Activated CD4-positive, alpha-beta T cell treated with anti-CD3 and anti-CD28 coated beads, Interleukin-2, amount 10 ng/mL, durations not matched to agents 24 days and 14 days (primary cell): ENCODE measurements at regions not wholly inside any gene's neighbourhood (a gene's known extent, or its start where the extent isn't known, plus 50 kb on each side); places are given as distances from the start of the nearest gene placed in this dataset.

Source experiments
- DNase-seq: peaks from one replicate; pipeline ENCODE4 v3.0.0; 2022
- H3K27ac Mint-ChIP-seq: one replicate; pipeline ENCODE4 v1.8.0; 2022; ENCODE audit warnings: mild to moderate bottlenecking, mixed read lengths
- H3K27me3 Mint-ChIP-seq: one replicate; pipeline ENCODE4 v1.8.0; 2022; ENCODE audit warnings: mixed read lengths
- H3K36me3 Mint-ChIP-seq: one replicate; pipeline ENCODE4 v1.8.0; 2022; ENCODE audit warnings: low read depth, mild to moderate bottlenecking, mixed read lengths
- H3K4me1 Mint-ChIP-seq: one replicate; pipeline ENCODE4 v1.8.0; 2021; ENCODE audit warnings: mixed read lengths
- H3K4me3 Mint-ChIP-seq: one replicate; pipeline ENCODE4 v1.8.0; 2022; ENCODE audit warnings: mild to moderate bottlenecking, moderate library complexity, mixed read lengths
- H3K9me3 Mint-ChIP-seq: one replicate; pipeline ENCODE4 v1.8.0; 2021; ENCODE audit warnings: mixed read lengths
- intact Hi-C: fragments of 100-400 bp; cut with micrococcal nuclease; formaldehyde crosslinking; loops from one replicate; pipeline ENCODE4 v1.15.1; 2023

DNA sequence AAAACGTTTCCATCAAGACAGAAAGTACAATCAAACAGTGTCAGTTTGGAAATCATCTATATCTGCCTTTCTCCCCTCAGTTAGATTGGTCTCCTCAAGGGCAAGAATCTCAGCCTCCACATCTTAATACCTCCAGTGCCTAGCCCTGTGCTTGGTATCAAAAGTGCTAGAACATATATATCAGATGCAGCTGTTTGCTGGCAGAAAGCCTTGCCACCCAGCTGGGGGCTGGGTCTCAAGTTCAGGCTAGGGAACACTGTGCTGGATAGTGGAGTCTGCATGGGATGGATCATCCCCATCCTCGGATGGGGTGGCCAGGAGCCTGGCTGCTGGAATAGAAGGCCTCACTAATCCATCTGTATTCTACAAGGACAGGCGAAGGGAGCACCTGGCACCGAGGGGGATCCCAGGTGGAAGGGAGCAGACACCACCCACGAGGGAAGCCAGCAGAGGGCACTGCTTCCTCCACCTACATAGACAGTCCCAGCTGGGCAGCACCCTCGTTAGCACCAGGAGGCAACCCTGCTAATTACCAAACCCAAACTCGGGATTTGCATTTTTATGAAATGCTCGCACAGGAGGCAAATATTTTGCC, 602.2 kb downstream of the BUD13 start:
- DNase-seq: no peak
- intact Hi-C loops: no loop called here
- H3K4me3 Mint-ChIP-seq: no peak overlapping the region
- no peak overlapping the region for H3K27ac Mint-ChIP-seq
- no peaks in the 10 kb centered on the region for H3K27me3 Mint-ChIP-seq
- no peaks in the 10 kb centered on the region for H3K36me3 Mint-ChIP-seq
- no peaks in the 10 kb centered on the region for H3K4me1 Mint-ChIP-seq
- H3K9me3 Mint-ChIP-seq: no peaks in the 10 kb centered on the region

GRCh38 chr11:116169776-116170175, 603.0 kb downstream of the BUD13 start:
- no peak overlapping the region for H3K27ac Mint-ChIP-seq
- intact Hi-C loops: no loop called here
- H3K9me3 Mint-ChIP-seq: no peaks in the 10 kb centered on the region
- H3K36me3 Mint-ChIP-seq: no peaks in the 10 kb centered on the region
- no peaks in the 10 kb centered on the region for H3K4me1 Mint-ChIP-seq
- H3K4me3 Mint-ChIP-seq: no peak overlapping the region
- no peak for DNase-seq
- no peaks in the 10 kb centered on the region for H3K27me3 Mint-ChIP-seq

DNA sequence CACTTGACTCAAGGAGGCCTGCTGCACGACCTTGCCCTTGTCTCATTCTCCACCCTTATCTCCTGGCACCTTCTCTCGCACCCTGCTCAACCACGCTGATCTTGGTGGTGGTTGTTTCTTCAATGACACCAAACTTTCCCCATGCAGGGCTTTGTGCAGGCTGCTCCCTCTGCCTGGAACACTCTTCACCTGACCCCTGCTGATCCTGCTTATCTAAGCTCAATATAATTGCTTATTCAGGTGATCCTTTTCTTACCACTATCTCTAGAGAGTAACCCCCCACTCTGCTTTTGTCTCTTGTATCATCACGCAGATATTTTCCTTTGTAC, 604.4 kb downstream of the BUD13 start:
- intact Hi-C loops: no loop called here
- Mint-ChIP-seq H3K4me1 (no peaks in the 10 kb centered on the region), H3K27ac (no peak overlapping the region), H3K4me3 (no peak overlapping the region), H3K36me3 (no peaks in the 10 kb centered on the region), H3K9me3 (no peaks in the 10 kb centered on the region), H3K27me3 (peaks cover 1% of the 10 kb centered on the region)
- DNase-seq: no peak

GRCh38 chr11:116167706-116168458, 604.9 kb downstream of the BUD13 start:
- Mint-ChIP-seq H3K27ac (no peak overlapping the region), H3K4me3 (no peak overlapping the region), H3K9me3 (no peaks in the 10 kb centered on the region), H3K36me3 (no peaks in the 10 kb centered on the region), H3K4me1 (no peaks in the 10 kb centered on the region), H3K27me3 (peaks cover 5% of the 10 kb centered on the region)
- intact Hi-C loops: no loop called here
- DNase-seq: no peak

DNA sequence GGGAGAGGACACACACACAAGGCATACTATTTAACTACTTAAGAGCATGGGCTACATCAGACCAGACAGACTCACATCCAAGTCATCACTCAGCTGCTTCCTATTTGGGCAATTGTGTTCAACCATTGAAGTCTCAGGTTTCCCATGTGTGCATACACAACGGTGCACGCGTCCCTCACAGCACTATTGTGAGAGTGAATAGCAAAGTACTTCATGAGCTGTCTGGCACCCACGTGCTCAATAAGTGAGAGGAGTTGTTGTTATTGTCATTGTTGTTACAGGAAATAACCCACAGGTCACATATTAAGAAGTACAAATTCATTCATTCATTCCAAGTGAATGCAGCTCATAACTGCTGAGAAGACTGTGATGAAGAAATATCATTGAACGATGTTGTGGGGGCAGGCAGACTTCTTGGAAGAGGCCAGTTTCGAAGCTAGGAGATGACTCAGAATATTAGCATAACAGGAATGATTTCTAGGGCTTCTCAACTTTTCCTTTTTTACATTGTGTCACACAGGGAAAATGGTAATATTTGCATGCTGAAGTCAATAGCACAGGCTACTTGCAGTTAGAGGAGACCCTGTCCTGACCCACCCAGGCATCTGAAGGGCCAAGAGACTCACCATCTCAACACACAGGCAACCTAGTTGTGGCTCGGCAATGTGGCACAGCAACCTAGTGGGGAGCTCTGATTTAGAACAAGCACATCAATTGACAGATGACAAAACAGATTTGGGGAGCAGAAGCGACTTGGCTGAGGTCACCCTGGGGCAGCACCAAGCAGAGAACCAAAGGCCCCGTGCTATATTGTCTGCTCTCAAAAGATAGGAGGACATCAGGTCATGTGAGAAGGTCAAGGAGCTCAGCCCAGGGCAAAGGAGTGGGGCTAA, 606.0 kb downstream of the BUD13 start:
- Mint-ChIP-seq H3K36me3 (no peaks in the 10 kb centered on the region), H3K4me1 (no peaks in the 10 kb centered on the region), H3K27ac (no peak overlapping the region), H3K9me3 (no peaks in the 10 kb centered on the region), H3K4me3 (no peak overlapping the region), H3K27me3 (peaks cover 5% of the 10 kb centered on the region)
- intact Hi-C loops: no loop called here
- DNase-seq: peak; percentile 31

GRCh38 chr11:116164843-116165242, 607.9 kb downstream of the BUD13 start:
- no peaks in the 10 kb centered on the region for H3K9me3 Mint-ChIP-seq
- H3K4me3 Mint-ChIP-seq: no peak overlapping the region
- no peak overlapping the region for H3K27ac Mint-ChIP-seq

GRCh38 chr11:116162886-116163230, 609.9 kb downstream of the BUD13 start:
- no peaks in the 10 kb centered on the region for H3K36me3 Mint-ChIP-seq
- no peaks in the 10 kb centered on the region for H3K4me1 Mint-ChIP-seq
- no peaks in the 10 kb centered on the region for H3K9me3 Mint-ChIP-seq
- intact Hi-C loops: no loop called here
- H3K27ac Mint-ChIP-seq: no peak overlapping the region
- H3K27me3 Mint-ChIP-seq: peaks cover 7% of the 10 kb centered on the region
- no peak overlapping the region for H3K4me3 Mint-ChIP-seq
- DNase-seq: no peak

More at GRCh38 chr11:116164843-116165242, 607.9 kb downstream of the BUD13 start:
- H3K27me3 Mint-ChIP-seq: peaks cover 7% of the 10 kb centered on the region
- intact Hi-C loops: no loop called here
- DNase-seq: peak; percentile 27
- H3K36me3 Mint-ChIP-seq: no peaks in the 10 kb centered on the region
- H3K4me1 Mint-ChIP-seq: no peaks in the 10 kb centered on the region

- Mint-ChIP-seq H3K27ac (no peak overlapping the region), H3K27me3 (peaks cover 7% of the 10 kb centered on the region), H3K4me1 (no peaks in the 10 kb centered on the region), H3K9me3 (no peaks in the 10 kb centered on the region), H3K36me3 (no peaks in the 10 kb centered on the region), H3K4me3 (no peak overlapping the region)
- intact Hi-C loops: no loop called here
- DNase-seq: peak; percentile 22
Measured at GRCh38 chr11:116162086-116162885, 610.5 kb downstream of the BUD13 start.

DNA sequence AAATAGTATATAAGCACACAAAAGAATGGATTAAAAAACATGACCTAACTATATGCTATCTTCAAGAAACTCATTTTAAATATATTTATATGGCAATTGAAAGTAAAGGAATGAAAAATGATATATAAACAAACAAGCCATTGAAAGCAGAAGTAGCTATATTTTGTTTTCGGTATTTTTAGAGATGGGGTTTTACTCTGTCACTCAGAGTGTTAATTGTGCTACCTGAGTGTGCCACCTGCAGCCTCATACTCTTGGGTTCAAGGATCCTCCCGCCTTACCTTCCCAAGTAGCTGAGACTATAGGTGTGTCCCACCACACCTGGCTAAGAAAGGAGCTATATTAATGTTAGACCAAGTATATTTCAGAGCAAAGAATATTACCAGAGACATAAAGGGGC, 624.1 kb downstream of the BUD13 start:
- Mint-ChIP-seq H3K27me3 (no peaks in the 10 kb centered on the region), H3K9me3 (no peaks in the 10 kb centered on the region), H3K4me3 (no peak overlapping the region), H3K27ac (no peak overlapping the region), H3K36me3 (no peaks in the 10 kb centered on the region), H3K4me1 (no peaks in the 10 kb centered on the region)
- intact Hi-C loops: no loop called here
- DNase-seq: no peak

DNA sequence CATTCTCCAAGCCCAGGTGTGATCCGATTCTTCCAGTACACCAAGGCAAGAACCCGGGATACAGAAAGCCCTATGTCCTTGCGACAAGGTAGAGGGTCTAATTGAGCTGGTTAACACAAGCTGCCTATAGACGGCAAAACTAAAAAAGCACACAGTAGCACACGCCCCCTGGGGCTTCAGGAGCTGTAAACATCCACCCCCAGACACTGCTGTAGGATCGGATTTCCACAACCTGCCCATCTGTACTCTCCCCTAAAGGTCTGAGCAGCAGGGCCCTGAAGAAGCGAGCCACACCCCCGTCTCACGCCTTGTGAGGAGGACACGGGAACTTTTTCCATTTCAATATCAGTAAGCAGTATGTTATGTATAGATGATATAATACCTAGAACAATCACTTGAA, 624.7 kb downstream of the BUD13 start:
- Mint-ChIP-seq H3K27ac (no peak overlapping the region), H3K4me1 (no peaks in the 10 kb centered on the region), H3K36me3 (no peaks in the 10 kb centered on the region), H3K4me3 (no peak overlapping the region), H3K27me3 (no peaks in the 10 kb centered on the region), H3K9me3 (no peaks in the 10 kb centered on the region)
- DNase-seq: peak; percentile 25
- intact Hi-C loops: no loop called here

DNA sequence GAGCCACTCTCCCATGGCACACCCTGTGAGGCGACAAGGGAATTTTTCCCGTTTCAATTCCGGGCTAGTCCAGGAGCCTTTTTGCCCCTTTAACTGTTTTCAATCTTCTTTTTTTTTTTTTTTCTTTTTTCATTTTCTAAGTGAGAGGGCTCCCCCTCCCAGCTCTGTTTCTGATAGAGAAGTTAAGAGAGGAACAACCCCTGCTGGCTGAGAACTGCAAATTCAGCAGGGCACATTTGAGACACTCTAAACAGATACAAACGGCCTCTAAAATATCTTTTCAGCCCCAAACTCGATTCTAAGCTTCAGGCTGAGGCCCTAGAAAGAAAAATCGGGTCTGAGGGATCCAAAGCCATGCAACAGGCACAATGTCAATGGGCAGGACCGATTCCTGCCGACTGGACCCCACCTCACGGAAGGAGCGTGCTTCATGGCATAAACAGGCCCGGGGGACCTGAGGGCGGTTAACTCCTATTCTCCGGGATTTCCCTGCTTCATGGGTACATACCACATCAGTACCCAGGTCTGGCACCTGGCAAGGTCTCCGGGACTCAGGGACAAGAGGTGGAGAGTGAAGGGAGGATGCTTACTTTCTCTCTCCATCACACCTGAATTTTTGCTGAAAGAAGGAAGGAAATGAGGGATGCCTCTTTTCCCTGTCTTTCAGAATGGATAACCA, 627.5 kb downstream of the BUD13 start:
- Mint-ChIP-seq H3K4me3 (no peak overlapping the region), H3K27me3 (no peaks in the 10 kb centered on the region), H3K27ac (no peak overlapping the region), H3K9me3 (no peaks in the 10 kb centered on the region), H3K36me3 (no peaks in the 10 kb centered on the region), H3K4me1 (no peaks in the 10 kb centered on the region)
- intact Hi-C loops: no loop called here
- DNase-seq: peak; percentile 30

GRCh38 chr11:116144387-116144958, 628.3 kb downstream of the BUD13 start:
- Mint-ChIP-seq H3K4me1 (no peaks in the 10 kb centered on the region), H3K27me3 (no peaks in the 10 kb centered on the region), H3K4me3 (no peak overlapping the region), H3K27ac (no peak overlapping the region), H3K9me3 (no peaks in the 10 kb centered on the region), H3K36me3 (no peaks in the 10 kb centered on the region)
- DNase-seq: peak; percentile 30
- intact Hi-C loops: no loop called here

- Mint-ChIP-seq H3K36me3 (no peaks in the 10 kb centered on the region), H3K9me3 (no peaks in the 10 kb centered on the region), H3K27ac (no peak overlapping the region), H3K4me1 (no peaks in the 10 kb centered on the region), H3K27me3 (no peaks in the 10 kb centered on the region), H3K4me3 (no peak overlapping the region)
- intact Hi-C loops: no loop called here
- peak; percentile 17 for DNase-seq
Measured at GRCh38 chr11:116138280-116138679, 634.1 kb upstream of the CADM1 start.
